A549 (cell line): ENCODE measurements at regions not wholly inside any gene's neighbourhood (a gene's known extent, or its start where the extent isn't known, plus 50 kb on each side); places are given as distances from the start of the nearest gene placed in this dataset.
A peak's percentile ranks its signal among the peaks of the same experiment; 100 is the strongest.

Experiments
- ATAC-seq, 2 experiments: fragments of 200-7000 bp in 1 of 2; fragments of >200 bp in 1 of 2; cut with Nextera tagmentation in 1 of 2; cut with Tn5 transposase in 1 of 2; 3 replicates each; pipeline versions ENCODE4 v1.8.0 to v1.9.1; 2018 to 2020; ENCODE audit warnings: mild to moderate bottlenecking in 1 of 2, moderate library complexity in 1 of 2
- CTCF ChIA-PET: fragments of 300-600 bp; sonication (Branson Sonifier 250); formaldehyde crosslinking; extraction: SDS; loops from one replicate; lab custom pipeline; 2021; ENCODE audit warnings: antibody characterized with exemption, inconsistent platforms; lab: Yijun Ruan, JAX
- POLR2A ChIA-PET: fragments of 350-600 bp; formaldehyde crosslinking; extraction: SDS; loops from one replicate; lab custom pipeline; 2021; ENCODE audit warnings: antibody characterized with exemption, inconsistent platforms; lab: Yijun Ruan, JAX
- DNase-seq, 2 experiments: peaks; one replicate each; pipeline versions ENCODE4 v3.0.0 to v3.0.0-alpha.2; 2011 to 2016; ENCODE audit warnings: low read depth in 1 of 2, low spot score in 1 of 2
- FAIRE-seq: peaks from 2 replicates; lab custom pipeline; 2011; peaks lifted over from hg19 to GRCh38; lab: Jason Lieb, UNC
- H3K27ac ChIP-seq, 2 experiments: fragments of >200 bp; sonication (Bioruptor Twin); formaldehyde crosslinking; 3 replicates each; pipeline ENCODE4 v1.5.1; 2016 to 2017
- H3K4me1 ChIP-seq: fragments of >200 bp; sonication (Bioruptor Twin); formaldehyde crosslinking; 3 replicates; pipeline ENCODE4 v1.6.1; 2016
- H3K4me2 ChIP-seq: fragments of >200 bp; sonication (Bioruptor Twin); formaldehyde crosslinking; 3 replicates; pipeline ENCODE4 v1.6.1; 2016
- H3K4me3 ChIP-seq: fragments of >200 bp; sonication (Bioruptor Twin); formaldehyde crosslinking; 3 replicates; pipeline ENCODE4 v1.5.1; 2016
- H3K9me3 ChIP-seq: fragments of >200 bp; sonication (Bioruptor Twin); formaldehyde crosslinking; 3 replicates; pipeline ENCODE4 v1.6.1; 2016
- ATOH8 ChIP-seq: fragments of 250-450 bp; sonication (Bioruptor Pico); IDR thresholded peaks from 2 replicates; pipeline ENCODE4 v1.5.0; 2020; ENCODE audit warnings: low read depth, mild to moderate bottlenecking, moderate library complexity
- BHLHE40 ChIP-seq: IDR thresholded peaks from 2 replicates; pipeline ENCODE4 v1.6.1; 2012; ENCODE audit warnings: low read depth, low read length, inconsistent platforms
- CBX8 ChIP-seq: fragments of 200-600 bp; sonication (generic); IDR thresholded peaks from 2 replicates; pipeline ENCODE4 v1.6.1; 2016
- CHD2 ChIP-seq: fragments of 150-350 bp; IDR thresholded peaks from 2 replicates; pipeline ENCODE4 v1.6.1; 2014; ENCODE audit warnings: low read length; ENCODE audit not compliant: partially characterized antibody
- EP300 ChIP-seq, 2 experiments: fragments of >200 bp; sonication (Bioruptor Twin); formaldehyde crosslinking; IDR thresholded peaks; 2 replicates in 1 of 2; 3 replicates in 1 of 2; pipeline ENCODE4 v1.6.1; 2016 to 2017
- FOSL2 ChIP-seq, 2 experiments: fragments of 450-650 bp in 1 of 2; fragments of >200 bp in 1 of 2; sonication (Bioruptor Twin) in 1 of 2; formaldehyde crosslinking; IDR thresholded peaks; 2 replicates each; pipeline versions ENCODE4 v1.5.0 to v1.6.1; 2016 to 2020; ENCODE audit warnings: mild to moderate bottlenecking in 1 of 2, moderate library complexity in 1 of 2
- HDAC2 ChIP-seq: fragments of 200-600 bp; sonication (generic); IDR thresholded peaks from 2 replicates; pipeline ENCODE4 v1.6.1; 2016
- HES2 ChIP-seq: fragments of >200 bp; sonication (Bioruptor Twin); formaldehyde crosslinking; IDR thresholded peaks from 2 replicates; pipeline ENCODE4 v1.6.1; 2016
- HOXA7 ChIP-seq: fragments of 250-450 bp; sonication (Bioruptor Pico); IDR thresholded peaks from 2 replicates; pipeline ENCODE4 v1.5.0; 2020; ENCODE audit warnings: mild to moderate bottlenecking, moderate library complexity
- HOXB13 ChIP-seq: fragments of 250-450 bp; sonication (Bioruptor Pico); IDR thresholded peaks from 2 replicates; pipeline ENCODE4 v1.5.0; 2020; ENCODE audit warnings: low read depth, mild to moderate bottlenecking, moderate library complexity
- JUN ChIP-seq, 2 experiments: fragments of >200 bp; sonication (Bioruptor Twin); formaldehyde crosslinking; IDR thresholded peaks; 2 replicates in 1 of 2; 3 replicates in 1 of 2; pipeline ENCODE4 v1.6.1; 2016 to 2017
- MAFK ChIP-seq: fragments of 450-650 bp; IDR thresholded peaks from 2 replicates; pipeline ENCODE4 v1.6.1; 2014; ENCODE audit not compliant: partially characterized antibody
- MAZ ChIP-seq: fragments of 150-350 bp; IDR thresholded peaks from 2 replicates; pipeline ENCODE4 v1.6.1; 2014; ENCODE audit warnings: antibody characterized with exemption, low read depth, low read length, borderline replicate concordance
- NFE2L2 ChIP-seq: fragments of 150-350 bp; conservative IDR thresholded peaks from 2 replicates; pipeline ENCODE4 v1.6.1; 2014; ENCODE audit warnings: low read length
- NR3C1 ChIP-seq: fragments of >200 bp; sonication (Bioruptor Twin); formaldehyde crosslinking; IDR thresholded peaks from 3 replicates; pipeline ENCODE4 v1.6.1; 2017
- PHF8 ChIP-seq: fragments of 200-600 bp; sonication (generic); IDR thresholded peaks from 2 replicates; pipeline ENCODE4 v1.6.1; 2016; ENCODE audit warnings: low read depth, mild to moderate bottlenecking, antibody characterized with exemption, moderate library complexity, borderline replicate concordance
- POLR2A ChIP-seq: IDR thresholded peaks from 2 replicates; pipeline ENCODE4 v1.6.1; 2012; ENCODE audit warnings: mild to moderate bottlenecking, low read length
- RAD21 ChIP-seq, 2 experiments: fragments of >200 bp in 1 of 2; sonication (Bioruptor Twin) in 1 of 2; formaldehyde crosslinking in 1 of 2; IDR thresholded peaks in 1 of 2; conservative IDR thresholded peaks in 1 of 2; 2 replicates in 1 of 2; 3 replicates in 1 of 2; pipeline ENCODE4 v1.6.1; 2012 to 2018; ENCODE audit warnings: inconsistent platforms in 1 of 2
- RCOR1 ChIP-seq: fragments of 150-350 bp; IDR thresholded peaks from 2 replicates; pipeline ENCODE4 v1.6.1; 2014; ENCODE audit warnings: antibody characterized with exemption, low read length, low read depth
- SMC3 ChIP-seq: fragments of >200 bp; sonication (Bioruptor Twin); formaldehyde crosslinking; IDR thresholded peaks from 3 replicates; pipeline ENCODE4 v1.6.1; 2018; ENCODE audit warnings: inconsistent platforms
- TFCP2L1 ChIP-seq: fragments of 250-450 bp; sonication (Bioruptor Pico); IDR thresholded peaks from 2 replicates; pipeline ENCODE4 v1.5.0; 2021; ENCODE audit warnings: mild to moderate bottlenecking
- USF2 ChIP-seq: fragments of 450-650 bp; IDR thresholded peaks from 2 replicates; pipeline ENCODE4 v1.6.1; 2014; ENCODE audit warnings: antibody characterized with exemption
- ZSCAN20 ChIP-seq: fragments of 250-450 bp; sonication (Bioruptor Pico); IDR thresholded peaks from 2 replicates; pipeline ENCODE4 v1.8.0; 2022; ENCODE audit warnings: mild to moderate bottlenecking, moderate library complexity
- WGBS: methylation state at CpG from one replicate; pipeline ENCODE4 v1.1.6; 2017; ENCODE audit errors: missing lambda C conversion rate; 5-methylcytosine and 5-hydroxymethylcytosine counted together

GRCh38 chr6:19368511-19368910 is 468.7 kb upstream of the ID4 start:
- CTCF ChIA-PET = no interaction called here

GRCh38 chr6:19369785-19370184 is 467.4 kb upstream of the ID4 start:
- ChIA-PET CTCF (interaction anchor here (0.6 kb wide), 1 partner anchor 468 kb away, joined by 3 read pairs; no protein-coding TSS in a partner anchor), POLR2A (no interaction called here)
- no peak overlapping the region for H3K4me2 ChIP-seq
- H3K4me1 ChIP-seq = no peaks in the 10 kb centered on the region
- FAIRE-seq (no peak), DNase-seq (no peak), ATAC-seq (no peak)
- no peak for TF ChIP-seq TFCP2L1 (CRISPR knock-in tag)
- TF ChIP-seq CBX8 = no peak
- no peak for TF ChIP-seq MAZ
- no peak for TF ChIP-seq NFE2L2
- TF ChIP-seq SMC3 = no peak
- no peaks in the 10 kb centered on the region for H3K9me3 ChIP-seq
- no peak overlapping the region for H3K4me3 ChIP-seq
- H3K27ac ChIP-seq = no peak overlapping the region

More at GRCh38 chr6:19368511-19368910, 468.7 kb upstream of the ID4 start:
- no peak for FAIRE-seq
- no peak for DNase-seq
- ATAC-seq = no peak
- H3K4me2 ChIP-seq = no peak overlapping the region
- TF ChIP-seq RAD21 (conservative IDR thresholded peaks at IDR 0.05 in 1 of 2, IDR thresholded peaks at IDR 0.05 in 1 of 2) (peak; percentile 9 to 13; a peak in 1 of 5 replicates), ZSCAN20 (CRISPR knock-in tag) (no peak), NR3C1 (no peak), MAFK (no peak), SMC3 (no peak)
- no peaks in the 10 kb centered on the region for H3K4me1 ChIP-seq
- no peaks in the 10 kb centered on the region for H3K9me3 ChIP-seq
- 44% methylated on average over 1 of the region's 1 CpG for WGBS
- H3K4me3 ChIP-seq = no peak overlapping the region
- POLR2A ChIA-PET = no interaction called here
- H3K27ac ChIP-seq = no peak overlapping the region

- DNase-seq (no peak), FAIRE-seq (no peak), ATAC-seq (no peak)
- no peaks in the 10 kb centered on the region for H3K4me1 ChIP-seq
- H3K4me3 ChIP-seq = no peak overlapping the region
- ChIA-PET POLR2A (no interaction called here), CTCF (no interaction called here)
- 14% methylated on average over 3 of the region's 3 CpGs for WGBS
- H3K27ac ChIP-seq = no peak overlapping the region
- no peaks in the 10 kb centered on the region for H3K9me3 ChIP-seq
- TF ChIP-seq ZSCAN20 (CRISPR knock-in tag) (no peak), RAD21 (conservative IDR thresholded peaks at IDR 0.05 in 1 of 2, IDR thresholded peaks at IDR 0.05 in 1 of 2) (no peak), ATOH8 (CRISPR knock-in tag) (no peak), JUN (IDR thresholded peaks at IDR 0.05) (no peak), EP300 (IDR thresholded peaks at IDR 0.05) (no peak), USF2 (no peak), NR3C1 (no peak), BHLHE40 (no peak), RCOR1 (no peak), TFCP2L1 (CRISPR knock-in tag) (no peak), MAFK (no peak), HDAC2 (no peak), CHD2 (no peak), FOSL2 (IDR thresholded peaks at IDR 0.05) (no peak), FOSL2 (CRISPR knock-in tag; IDR thresholded peaks at IDR 0.05) (no peak), HOXA7 (no peak), HES2 (no peak), POLR2A (no peak), PHF8 (no peak), HOXB13 (CRISPR knock-in tag) (no peak)
- H3K4me2 ChIP-seq = no peak overlapping the region
Observed at GRCh38 chr6:19370831-19371230, 466.3 kb upstream of the ID4 start.
